ACC112 (cell line): ENCODE measurements at regions not wholly inside any gene's neighbourhood (a gene's known extent, or its start where the extent isn't known, plus 50 kb on each side); places are given as distances from the start of the nearest gene placed in this dataset.
"Not testable (repeated sequence)": the region's sequence is repeated elsewhere in the genome, so short reads cannot be mapped to it uniquely, and the experiment has no call there.

Experiments used
- H2AFZ ChIP-seq: fragments of 200-600 bp; sonication (generic); one replicate; pipeline ENCODE4 v1.6.0; 2017; ENCODE audit warnings: antibody characterized with exemption, low read length; ENCODE audit not compliant: unreplicated experiment
- H3K27ac ChIP-seq: fragments of 200-600 bp; sonication (generic); 2 replicates; pipeline ENCODE4 v1.5.1; 2014; ENCODE audit warnings: low read depth, mild to moderate bottlenecking, antibody characterized with exemption, low read length, moderate library complexity
- H3K27me3 ChIP-seq: fragments of 200-600 bp; sonication (generic); 2 replicates; pipeline ENCODE4 v1.6.1; 2014; ENCODE audit warnings: mild to moderate bottlenecking, antibody characterized with exemption, low read length, moderate library complexity, mixed read lengths; ENCODE audit not compliant: insufficient read depth
- H3K36me3 ChIP-seq: fragments of 200-600 bp; sonication (generic); 2 replicates; pipeline ENCODE4 v1.6.1; 2016; ENCODE audit warnings: mild to moderate bottlenecking, antibody characterized with exemption, low read length, moderate library complexity, mixed read lengths; ENCODE audit not compliant: insufficient read depth
- H3K4me1 ChIP-seq: fragments of 200-600 bp; sonication (generic); one replicate; pipeline ENCODE4 v1.6.1; 2016; ENCODE audit warnings: low read length, mixed read lengths; ENCODE audit not compliant: insufficient read depth, unreplicated experiment, control insufficient read depth
- H3K4me3 ChIP-seq: fragments of 200-600 bp; sonication (generic); 2 replicates; pipeline ENCODE4 v1.5.1; 2014; ENCODE audit warnings: mild to moderate bottlenecking, low read depth, low read length
- H3K79me2 ChIP-seq: fragments of 200-600 bp; sonication (generic); one replicate; pipeline ENCODE4 v1.6.0; 2016; ENCODE audit warnings: low read length; ENCODE audit not compliant: control insufficient read depth, unreplicated experiment, insufficient read depth

- Histone ChIP-seq H3K4me1 (no peaks in the 10 kb centered on the region), H3K4me3 (no peak overlapping the region)
Observed at GRCh38 chr5:32951878-32952277, 240.8 kb downstream of the NPR3 start.

DNA sequence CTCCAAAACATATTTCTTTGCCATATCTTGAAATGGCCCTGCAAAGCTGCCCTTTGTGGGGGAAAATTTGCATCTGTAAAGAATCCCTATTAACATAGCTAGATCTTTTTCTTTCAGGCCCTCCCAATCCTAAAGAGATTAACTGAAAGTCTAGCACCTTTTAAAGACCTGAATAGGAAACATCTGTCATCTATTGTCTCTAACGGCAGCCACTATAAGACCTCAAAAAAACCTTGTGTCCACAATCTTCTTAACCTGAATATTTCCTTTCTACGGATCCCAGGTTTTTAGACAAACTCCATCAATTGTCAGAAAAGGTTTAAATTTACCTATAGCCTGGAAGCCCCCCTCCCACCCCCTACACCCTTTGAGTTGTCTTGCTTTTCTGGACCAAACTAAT is 241.3 kb downstream of the NPR3 start:
- H3K79me2 ChIP-seq, H3K4me1 ChIP-seq, H3K36me3 ChIP-seq, H3K27ac ChIP-seq, H2AFZ ChIP-seq, H3K27me3 ChIP-seq, H3K4me3 ChIP-seq: not testable (repeated sequence)

More at GRCh38 chr5:32951878-32952277, 240.8 kb downstream of the NPR3 start:
- Histone ChIP-seq H3K27ac (no peak overlapping the region), H2AFZ (no peak overlapping the region), H3K79me2 (no peaks in the 10 kb centered on the region), H3K27me3 (no peaks in the 10 kb centered on the region), H3K36me3 (no peaks in the 10 kb centered on the region)

- no peak overlapping the region for H3K4me3 ChIP-seq
- H3K79me2 ChIP-seq, result no peaks in the 10 kb centered on the region
- H3K27ac ChIP-seq, result no peak overlapping the region
- H3K36me3 ChIP-seq, result no peaks in the 10 kb centered on the region
- no peaks in the 10 kb centered on the region for H3K27me3 ChIP-seq
- no peak overlapping the region for H2AFZ ChIP-seq
- no peaks in the 10 kb centered on the region for H3K4me1 ChIP-seq
Observed at GRCh38 chr5:32953694-32954093, 242.6 kb downstream of the NPR3 start.

DNA sequence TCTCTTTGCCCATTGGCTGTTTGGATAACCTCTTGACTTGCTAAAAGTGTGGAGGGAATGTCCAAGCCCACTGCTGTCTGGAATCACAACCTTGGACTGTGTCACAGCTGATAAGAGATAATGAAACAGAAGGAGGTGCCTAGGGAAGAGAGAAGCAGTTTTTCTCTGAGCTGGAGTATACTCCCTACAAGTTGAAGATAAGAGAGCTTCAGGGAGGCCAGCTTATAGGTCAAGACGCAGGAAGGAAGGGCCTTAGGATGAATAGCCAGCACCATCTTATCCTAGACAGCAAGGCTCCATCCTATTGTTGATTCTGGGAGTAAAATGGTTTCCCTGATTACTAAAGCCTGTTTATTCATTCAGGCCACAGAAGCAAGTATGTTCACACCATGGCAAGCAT is 244.7 kb downstream of the NPR3 start:
- no peak overlapping the region for H3K27ac ChIP-seq
- H3K4me3 ChIP-seq, result no peak overlapping the region
- no peaks in the 10 kb centered on the region for H3K36me3 ChIP-seq
- peaks cover 5% of the 10 kb centered on the region for H3K4me1 ChIP-seq
- no peak overlapping the region for H2AFZ ChIP-seq
- no peaks in the 10 kb centered on the region for H3K79me2 ChIP-seq
- no peaks in the 10 kb centered on the region for H3K27me3 ChIP-seq

- no peak overlapping the region for H2AFZ ChIP-seq
- no peaks in the 10 kb centered on the region for H3K27me3 ChIP-seq
- no peak overlapping the region for H3K4me3 ChIP-seq
- no peak overlapping the region for H3K27ac ChIP-seq
- no peaks in the 10 kb centered on the region for H3K79me2 ChIP-seq
- H3K4me1 ChIP-seq, result peaks cover 7% of the 10 kb centered on the region
- H3K36me3 ChIP-seq, result no peaks in the 10 kb centered on the region
Observed at GRCh38 chr5:32960340-32961058, 249.4 kb downstream of the NPR3 start.

GRCh38 chr5:32961059-32961415 is 249.9 kb downstream of the NPR3 start:
- H3K36me3 ChIP-seq, result no peaks in the 10 kb centered on the region
- H3K4me3 ChIP-seq, result no peak overlapping the region
- no peak overlapping the region for H3K27ac ChIP-seq
- H2AFZ ChIP-seq, result no peak overlapping the region
- no peaks in the 10 kb centered on the region for H3K79me2 ChIP-seq
- no peaks in the 10 kb centered on the region for H3K27me3 ChIP-seq
- H3K4me1 ChIP-seq, result peaks cover 7% of the 10 kb centered on the region

GRCh38 chr5:32964261-32964660 is 253.1 kb downstream of the NPR3 start:
- Histone ChIP-seq H3K4me1 (peaks cover 7% of the 10 kb centered on the region), H3K27me3 (no peaks in the 10 kb centered on the region), H3K4me3 (no peak overlapping the region), H3K36me3 (no peaks in the 10 kb centered on the region), H2AFZ (no peak overlapping the region), H3K79me2 (no peaks in the 10 kb centered on the region), H3K27ac (no peak overlapping the region)

DNA sequence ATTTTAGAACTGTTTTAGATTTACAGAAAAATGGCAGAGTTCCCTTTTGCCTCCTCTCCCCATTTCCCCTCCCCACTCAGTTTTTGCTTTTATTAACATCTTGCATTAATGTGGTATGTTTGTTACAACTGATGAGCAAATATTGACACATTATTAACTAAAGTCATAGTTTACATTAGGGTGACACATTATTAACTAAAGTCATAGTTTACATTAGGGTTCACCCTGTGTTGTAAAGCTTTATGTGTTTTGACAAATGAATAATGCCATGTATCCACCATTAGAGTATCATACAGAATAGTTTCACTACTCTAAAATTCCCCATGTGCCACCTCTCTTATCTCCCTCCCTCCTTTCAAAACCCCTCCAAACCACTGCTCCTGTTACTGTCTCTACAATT is 262.5 kb downstream of the NPR3 start:
- H2AFZ ChIP-seq, result no peak overlapping the region
- no peaks in the 10 kb centered on the region for H3K4me1 ChIP-seq
- H3K36me3 ChIP-seq, result no peaks in the 10 kb centered on the region
- no peak overlapping the region for H3K4me3 ChIP-seq
- no peaks in the 10 kb centered on the region for H3K27me3 ChIP-seq
- H3K27ac ChIP-seq, result no peak overlapping the region
- no peaks in the 10 kb centered on the region for H3K79me2 ChIP-seq

DNA sequence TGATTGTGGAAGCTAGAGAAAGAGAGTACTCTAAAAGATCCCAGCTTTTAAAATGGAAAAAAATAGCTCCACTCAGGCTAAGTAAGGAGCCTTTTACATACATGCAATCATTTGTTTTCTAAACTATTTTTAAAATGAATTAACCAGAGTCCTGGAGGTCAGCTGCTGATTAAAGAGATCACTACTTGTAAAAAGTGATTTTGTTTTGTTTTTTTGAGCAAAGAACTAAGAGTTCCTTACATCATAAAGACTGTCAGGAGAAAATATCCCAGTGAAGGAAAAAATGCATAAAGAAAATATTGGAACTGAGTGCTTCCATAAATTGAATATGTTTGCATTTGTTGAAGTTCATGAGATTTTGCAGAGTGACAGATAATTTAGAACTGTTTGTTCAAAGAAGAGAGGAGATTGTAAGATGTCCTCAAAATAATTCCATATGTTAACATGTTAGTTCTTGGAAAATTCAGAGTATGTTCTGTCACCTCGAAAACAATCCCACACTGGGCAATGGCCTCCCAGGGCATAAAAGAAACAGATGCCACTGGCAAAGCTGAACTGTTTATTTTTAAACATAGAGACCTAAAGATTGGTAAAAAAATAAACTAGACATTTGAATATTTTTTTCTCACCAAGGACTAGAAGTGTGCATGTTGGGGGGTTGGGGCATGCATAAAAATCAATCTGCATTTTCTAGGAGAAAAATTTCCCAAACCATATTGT is 264.7 kb downstream of the NPR3 start:
- Histone ChIP-seq H3K36me3 (no peaks in the 10 kb centered on the region), H2AFZ (no peak overlapping the region), H3K27me3 (no peaks in the 10 kb centered on the region), H3K27ac (no peak overlapping the region), H3K4me1 (no peaks in the 10 kb centered on the region), H3K79me2 (no peaks in the 10 kb centered on the region), H3K4me3 (no peak overlapping the region)

DNA sequence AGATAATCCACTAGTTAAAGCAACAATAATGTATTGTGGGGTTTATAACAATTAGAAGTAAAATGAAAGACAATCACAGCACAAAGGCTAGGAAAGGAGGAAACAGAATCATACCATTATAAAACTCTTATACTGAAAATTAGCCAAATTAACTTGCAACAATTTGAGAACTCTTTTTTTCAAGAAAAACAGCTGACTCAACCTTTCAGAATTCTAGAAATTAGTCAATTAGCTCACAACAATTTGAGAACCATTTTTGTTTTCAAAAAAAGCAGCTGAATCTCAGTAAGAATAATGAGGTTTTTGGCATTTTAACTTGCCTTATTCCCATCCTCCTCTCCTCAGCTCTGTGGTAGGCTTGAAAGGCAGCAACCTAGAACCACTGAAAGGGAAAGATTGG is 269.9 kb downstream of the NPR3 start:
- Histone ChIP-seq H3K36me3 (no peaks in the 10 kb centered on the region), H3K27ac (no peak overlapping the region), H3K4me1 (peaks cover 8% of the 10 kb centered on the region), H3K4me3 (no peak overlapping the region), H3K27me3 (no peaks in the 10 kb centered on the region), H2AFZ (no peak overlapping the region), H3K79me2 (no peaks in the 10 kb centered on the region)
